GM21723 (cell line): ENCODE measurements at regions not wholly inside any gene's neighbourhood (a gene's known extent, or its start where the extent isn't known, plus 50 kb on each side); places are given as distances from the start of the nearest gene placed in this dataset.
"Not testable (repeated sequence)": the region's sequence is repeated elsewhere in the genome, so short reads cannot be mapped to it uniquely, and the experiment has no call there.

ENCODE experiments used
- ATAC-seq: cut with Tn5 transposase; IDR thresholded peaks from one replicate; pipeline ENCODE4 v1.9.1; 2021; ENCODE audit warnings: mild to moderate bottlenecking, moderate library complexity; ENCODE audit not compliant: unreplicated experiment

DNA sequence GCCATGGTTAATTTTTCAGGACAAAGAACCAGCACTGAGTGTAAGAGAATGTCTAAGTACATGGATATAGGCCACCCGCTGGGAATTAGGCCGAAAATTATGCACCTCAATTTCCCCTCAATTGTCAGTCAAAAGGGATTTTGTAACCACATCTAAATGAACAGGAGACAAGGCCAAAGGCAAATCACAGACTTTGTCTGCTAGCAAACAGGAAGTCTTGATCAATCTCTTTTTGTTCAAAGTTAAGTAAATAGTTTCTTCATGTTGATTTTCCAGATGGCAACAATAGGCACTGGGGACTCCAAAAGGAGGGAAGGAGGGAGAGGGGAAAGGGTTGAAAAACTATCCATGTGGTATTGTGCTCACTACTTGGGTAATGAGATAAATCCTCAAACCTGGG lies 276.0 kb downstream of the COG6 start:
- no peak for ATAC-seq

GRCh38 chr13:39932514-39932913 lies 277.1 kb downstream of the COG6 start:
- not testable (repeated sequence) for ATAC-seq

GRCh38 chr13:39935155-39935554 lies 279.7 kb downstream of the COG6 start:
- no peak for ATAC-seq

GRCh38 chr13:39938596-39938995 lies 283.1 kb downstream of the COG6 start:
- ATAC-seq, result no peak

GRCh38 chr13:39941236-39941635 lies 285.8 kb downstream of the COG6 start:
- ATAC-seq, result no peak

GRCh38 chr13:39941911-39942551 lies 286.6 kb downstream of the COG6 start:
- ATAC-seq, result no peak

DNA sequence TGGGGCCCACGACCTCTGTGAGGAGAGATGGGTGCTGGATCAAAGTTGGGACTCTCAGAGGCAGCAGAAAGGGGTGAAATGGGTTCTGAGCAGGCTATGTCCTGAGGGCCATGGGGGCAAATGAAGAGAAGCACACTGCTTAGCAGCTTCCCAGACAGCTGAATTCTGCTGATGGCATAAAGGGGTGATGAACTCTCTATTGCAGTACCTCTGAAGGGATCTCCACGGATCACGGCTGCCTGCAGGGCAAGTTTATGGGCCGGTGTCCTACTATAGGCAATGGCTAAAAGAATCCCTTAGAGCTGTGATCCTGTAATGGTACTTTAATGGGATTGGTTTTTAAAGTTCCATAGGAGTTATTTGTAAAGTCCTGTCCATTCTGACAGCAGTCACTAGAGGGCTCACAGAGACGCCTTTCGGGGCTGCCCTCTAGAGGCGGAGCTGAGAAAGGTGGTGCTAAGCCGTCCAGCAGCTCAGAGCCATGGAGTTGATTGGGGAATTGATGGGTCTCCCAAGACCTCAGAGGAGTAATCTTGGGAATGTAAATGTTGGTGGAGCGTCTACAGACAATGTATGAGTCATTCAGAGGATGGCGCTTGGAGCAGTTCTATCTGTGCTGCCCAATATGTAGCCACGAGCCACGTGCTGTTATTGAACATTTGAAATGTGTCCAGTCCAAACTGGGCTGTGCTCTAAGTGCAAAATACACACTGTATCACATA lies 287.3 kb downstream of the COG6 start:
- ATAC-seq, result peak; percentile 97

DNA sequence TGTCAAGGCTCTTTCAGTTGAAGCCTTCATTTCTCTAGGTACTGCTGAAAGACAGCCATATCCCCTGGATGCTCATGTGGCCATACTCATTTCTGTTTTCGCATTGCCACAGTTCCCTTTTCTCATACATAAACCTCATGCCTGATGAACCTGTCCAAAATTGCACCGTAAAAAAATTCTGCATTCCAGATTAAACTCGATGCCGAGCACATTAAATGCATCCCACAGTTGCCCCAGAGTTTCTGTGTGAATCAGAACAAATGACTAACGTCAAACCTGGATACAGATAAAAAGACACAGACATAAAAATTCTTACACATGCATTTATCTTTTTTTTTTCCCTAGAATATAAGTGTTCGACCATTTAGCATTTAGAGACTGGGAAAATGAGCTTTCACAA lies 288.2 kb downstream of the COG6 start:
- ATAC-seq, result no peak

DNA sequence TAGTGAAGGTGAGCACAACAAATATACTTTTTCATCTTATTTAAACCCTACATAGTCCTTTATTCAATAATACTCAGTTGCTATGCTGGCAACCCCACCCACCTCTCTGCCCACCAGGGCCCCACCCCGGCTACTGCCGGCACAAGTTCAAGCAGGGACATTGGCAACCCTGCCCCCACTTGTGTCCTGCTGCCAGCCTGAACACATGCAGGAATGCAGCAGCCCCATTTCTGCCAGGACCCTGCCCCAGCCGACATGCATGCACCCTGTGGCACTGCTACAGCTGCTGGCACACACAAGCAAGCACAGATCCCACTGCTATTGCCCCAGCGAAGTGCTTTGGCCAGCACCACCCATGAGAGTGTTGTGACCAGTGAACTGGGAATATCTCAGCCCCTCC lies 289.8 kb downstream of the COG6 start:
- no peak for ATAC-seq

DNA sequence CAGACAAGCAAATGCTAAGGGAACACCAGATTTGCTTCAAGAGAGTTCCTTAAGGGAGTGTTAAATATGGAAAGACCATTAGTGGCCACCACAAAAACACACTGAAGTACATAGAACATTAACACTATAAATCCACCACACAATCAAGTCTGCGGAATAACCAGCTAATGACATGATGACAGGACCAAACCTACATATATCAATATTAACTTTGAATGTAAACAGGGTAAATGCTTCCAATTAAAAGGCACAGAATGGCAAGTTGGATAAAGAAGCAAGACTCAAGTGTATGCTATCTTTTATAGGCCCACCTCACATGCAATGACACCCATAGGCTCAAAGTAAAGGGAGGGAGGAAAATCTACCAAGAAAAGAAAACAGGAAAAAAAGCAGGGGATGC lies 291.3 kb downstream of the COG6 start:
- ATAC-seq, result no peak

DNA sequence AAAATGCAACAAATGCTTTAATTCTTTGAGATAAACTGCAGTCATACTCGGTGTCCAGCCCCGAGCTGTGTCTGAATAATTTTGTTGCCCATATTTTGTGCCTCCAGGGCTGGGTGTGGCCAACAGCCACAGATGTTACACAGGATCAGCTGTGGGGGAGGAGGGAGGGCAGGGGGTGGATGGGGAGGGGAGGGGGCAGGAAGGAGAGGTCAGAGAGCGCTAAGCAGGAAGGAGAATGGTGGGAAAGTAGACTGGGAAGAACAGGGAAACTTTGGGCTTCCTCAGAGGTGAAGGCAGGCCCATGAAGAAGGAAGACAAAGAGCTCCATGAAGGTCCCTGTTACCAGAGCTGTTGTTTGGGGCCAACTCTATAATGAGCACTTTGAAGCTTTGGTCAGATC lies 295.8 kb downstream of the COG6 start:
- ATAC-seq, result no peak

- no peak for ATAC-seq
Observed at GRCh38 chr13:39952249-39953233, 297.1 kb downstream of the COG6 start.

- no peak for ATAC-seq
Observed at GRCh38 chr13:39954476-39954875, 299.0 kb downstream of the COG6 start.

- ATAC-seq, result peak; percentile 40
Observed at GRCh38 chr13:39955560-39955959, 300.1 kb downstream of the COG6 start.

- peak; percentile 61 for ATAC-seq
Observed at GRCh38 chr13:39956036-39956435, 300.6 kb downstream of the COG6 start.

DNA sequence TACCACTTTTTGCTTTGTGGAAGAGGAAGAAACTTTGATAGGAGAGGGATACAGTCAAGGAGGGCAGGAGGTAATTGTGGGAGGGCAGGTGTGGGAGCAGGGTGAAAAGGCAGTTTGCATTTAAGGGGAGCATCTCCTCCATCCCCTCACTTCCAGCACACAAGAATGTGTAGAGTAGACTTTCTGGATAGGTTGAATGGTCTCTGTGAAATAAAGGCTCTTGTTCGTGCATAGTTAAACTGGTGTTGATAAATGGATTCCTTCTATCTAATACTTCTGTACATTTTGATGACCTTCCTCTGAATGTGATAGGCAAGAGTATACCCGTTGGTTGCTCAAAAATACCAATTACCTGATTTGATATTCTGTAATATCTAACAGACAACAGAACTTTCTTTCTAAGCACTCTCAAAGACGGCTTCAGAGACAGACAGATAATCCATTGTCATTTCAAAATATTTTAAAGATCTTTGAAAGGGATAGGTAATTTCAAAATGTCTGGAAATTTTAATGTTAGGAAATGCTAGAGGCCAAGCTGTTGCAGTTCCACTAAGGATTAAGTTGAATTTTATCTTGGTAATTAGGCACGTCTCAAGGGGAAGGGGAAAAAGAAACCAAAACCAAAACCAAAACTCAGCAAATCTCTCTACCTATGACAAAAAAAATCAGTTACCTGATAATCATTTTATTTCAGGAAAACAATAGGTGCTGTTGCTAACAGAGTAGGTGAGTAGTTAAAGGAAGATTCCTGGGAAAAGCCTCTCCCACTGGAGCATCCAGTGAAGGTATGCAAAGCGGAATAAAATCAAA lies 302.6 kb downstream of the COG6 start:
- no peak for ATAC-seq

- ATAC-seq, result no peak
Observed at GRCh38 chr13:39959497-39960144, 304.2 kb downstream of the COG6 start.

DNA sequence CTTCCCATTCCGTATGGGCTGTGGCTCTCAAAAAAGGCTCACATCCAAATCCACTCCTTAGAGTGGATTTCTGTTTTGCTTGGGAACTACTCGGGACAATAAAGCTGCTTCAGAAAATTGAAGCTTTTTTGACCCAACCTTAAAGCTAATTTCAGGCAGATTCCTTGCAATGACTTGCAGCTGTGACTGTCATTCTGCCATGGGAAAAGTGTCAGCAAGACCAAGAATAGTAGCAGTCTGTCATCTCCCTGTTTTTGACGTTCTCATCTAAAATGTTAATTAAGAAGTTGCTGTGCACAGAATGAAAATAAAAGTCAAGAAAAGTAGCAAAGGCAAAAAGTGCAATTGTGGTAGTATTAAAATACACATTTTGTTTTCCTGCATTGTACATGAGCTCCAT lies 304.7 kb downstream of the COG6 start:
- ATAC-seq, result no peak

- ATAC-seq, result no peak
Observed at GRCh38 chr13:39961036-39961435, 305.6 kb downstream of the COG6 start.

DNA sequence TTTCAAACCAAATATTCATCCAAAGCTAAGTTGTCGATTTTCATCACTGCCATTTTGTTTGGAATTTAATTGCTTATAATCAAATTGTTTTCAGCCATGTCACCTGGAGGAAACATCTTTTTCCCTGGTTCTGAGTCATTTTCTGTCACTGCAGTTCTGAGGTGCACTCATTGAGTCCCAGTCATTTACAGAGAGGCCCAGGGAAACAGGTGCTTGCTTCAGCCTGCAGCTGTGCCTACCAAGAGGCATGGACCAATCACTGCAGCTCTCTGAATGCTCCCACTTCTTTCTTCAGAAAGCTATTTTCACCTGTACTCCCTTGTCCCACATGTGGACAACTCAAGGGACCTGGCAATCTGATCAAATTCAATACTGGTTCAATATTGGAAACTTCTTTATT lies 308.1 kb downstream of the COG6 start:
- no peak for ATAC-seq
